Endothelial cell of umbilical vein (primary cell): ENCODE measurements at regions not wholly inside any gene's neighbourhood (a gene's known extent, or its start where the extent isn't known, plus 50 kb on each side); places are given as distances from the start of the nearest gene placed in this dataset.
"Not testable (repeated sequence)": the region's sequence is repeated elsewhere in the genome, so short reads cannot be mapped to it uniquely, and the experiment has no call there.

ENCODE experiments used
- BruUV-seq: library from RNA; stranded (reverse); fragments of 400-500 nt; replicated peaks from 2 replicates; lab custom pipeline; 2021; lab: Mats Ljungman, UMichigan
- CTCF ChIA-PET: fragments of 300-600, 350-600 bp; sonication (Branson Sonifier 250); formaldehyde crosslinking; loops from one replicate; lab custom pipeline; 2021; ENCODE audit warnings: antibody characterized with exemption, inconsistent platforms; lab: Charles Lee
- POLR2A ChIA-PET: fragments of 300-600, 350-600 bp; sonication (Branson Sonifier 250); formaldehyde crosslinking; loops from one replicate; lab custom pipeline; 2021; ENCODE audit warnings: antibody characterized with exemption, inconsistent platforms; lab: Charles Lee
- DNase-seq: peaks from one replicate; pipeline ENCODE4 v3.0.0-alpha.2; 2011; ENCODE audit warnings: low read depth, low spot score
- FAIRE-seq: peaks from 2 replicates; lab custom pipeline; 2011; peaks lifted over from hg19 to GRCh38; lab: Jason Lieb, UNC
- H2AFZ ChIP-seq: 2 replicates; pipeline ENCODE4 v1.6.0; 2012; ENCODE audit warnings: low read depth, low read length, control low read depth, inconsistent platforms
- H3K27ac ChIP-seq: 2 replicates; pipeline ENCODE4 v1.5.1; 2011; ENCODE audit warnings: low read depth, mild to moderate bottlenecking, control low read depth, low read length, moderate library complexity; ENCODE audit not compliant: insufficient read depth
- H3K27me3 ChIP-seq, 2 experiments: 2 replicates each; pipeline versions ENCODE4 v1.6.0 to v1.6.1; 2011; ENCODE audit warnings: low read length in 2 of 2, mixed read lengths in 1 of 2; ENCODE audit not compliant: control insufficient read depth in 2 of 2, insufficient read depth in 2 of 2
- H3K36me3 ChIP-seq, 2 experiments: 2 replicates in 1 of 2; 3 replicates in 1 of 2; pipeline ENCODE4 v1.5.1; 2011; ENCODE audit warnings: low read length in 2 of 2, mild to moderate bottlenecking in 1 of 2, moderate library complexity in 1 of 2; ENCODE audit not compliant: control insufficient read depth in 2 of 2, insufficient read depth in 2 of 2; ENCODE audit errors: extremely low read depth in 1 of 2
- H3K4me1 ChIP-seq: 3 replicates; pipeline ENCODE4 v1.5.1; 2011; ENCODE audit warnings: mild to moderate bottlenecking, low read length; ENCODE audit not compliant: control insufficient read depth, insufficient read depth; ENCODE audit errors: extremely low read depth
- H3K4me2 ChIP-seq: 2 replicates; pipeline ENCODE4 v1.6.1; 2011; ENCODE audit warnings: low read length, control low read depth, mixed read lengths; ENCODE audit not compliant: insufficient read depth
- H3K4me3 ChIP-seq, 3 experiments: fragments of 200-600 bp in 1 of 3; sonication (generic), shearing (Covaris generic) in 1 of 3; replicated peaks in 1 of 3; 2 replicates each; pipeline ENCODE4 v1.5.1; 2011 to 2016; ENCODE audit warnings: control low read depth in 3 of 3, low read length in 3 of 3, mild to moderate bottlenecking in 2 of 3, inconsistent platforms in 1 of 3, low read depth in 1 of 3, moderate library complexity in 1 of 3; ENCODE audit not compliant: insufficient read depth in 1 of 3
- H3K79me2 ChIP-seq: 2 replicates; pipeline ENCODE4 v1.6.0; 2012; ENCODE audit warnings: low read length, inconsistent platforms; ENCODE audit not compliant: control insufficient read depth, insufficient read depth
- H3K9ac ChIP-seq: replicated peaks from 2 replicates; pipeline ENCODE3; 2011; ENCODE audit warnings: low read length, control low read depth; ENCODE audit not compliant: insufficient read depth; ENCODE audit errors: extremely low read depth
- H3K9me1 ChIP-seq: replicated peaks from 3 replicates; pipeline ENCODE4 v1.6.0; 2011; ENCODE audit warnings: mild to moderate bottlenecking, low read length; ENCODE audit not compliant: control insufficient read depth, insufficient read depth; ENCODE audit errors: extremely low read depth
- H3K9me3 ChIP-seq: replicated peaks from 2 replicates; pipeline ENCODE4 v1.5.1; 2012; ENCODE audit warnings: low read length, inconsistent platforms; ENCODE audit not compliant: control insufficient read depth, insufficient read depth
- H4K20me1 ChIP-seq: replicated peaks from 2 replicates; pipeline ENCODE3; 2011; ENCODE audit warnings: mild to moderate bottlenecking, low read length; ENCODE audit not compliant: control insufficient read depth, insufficient read depth; ENCODE audit errors: extremely low read depth
- EZH2 ChIP-seq: IDR thresholded peaks from 2 replicates; pipeline ENCODE4 v1.6.1; 2012; ENCODE audit warnings: borderline replicate concordance, low read depth, mild to moderate bottlenecking, moderate library complexity, low read length, inconsistent platforms; ENCODE audit not compliant: severe bottlenecking
- GATA2 ChIP-seq: IDR thresholded peaks from 2 replicates; pipeline ENCODE4 v1.7.0; 2011; ENCODE audit warnings: low read depth, mild to moderate bottlenecking, moderate library complexity, mixed read lengths, low read length; ENCODE audit not compliant: insufficient read length, insufficient read depth
- MYC ChIP-seq: IDR thresholded peaks from one replicate; pipeline ENCODE4 v1.6.1; 2011; ENCODE audit warnings: mild to moderate bottlenecking, low read depth, low read length
- POLR2A ChIP-seq: IDR thresholded peaks from 2 replicates; pipeline ENCODE4 v1.6.1; 2012; ENCODE audit warnings: low read depth, mild to moderate bottlenecking, control low read depth, low read length
- POLR2AphosphoS5 ChIP-seq: IDR thresholded peaks from 2 replicates; pipeline ENCODE4 v1.6.1; 2012; ENCODE audit warnings: low read depth, mild to moderate bottlenecking, control low read depth, low read length, moderate library complexity; ENCODE audit not compliant: insufficient read depth
- dilution Hi-C: fragments of 300-500 bp; cut with MboI; formaldehyde crosslinking; loops from one replicate; pipeline ENCODE4 v1.15.0; 2019; ENCODE audit warnings: low sequenced_read_pairs; ENCODE audit not compliant: extremely low pct_ligation_motif_present
- intact Hi-C: fragments of 100-400 bp; cut with micrococcal nuclease; formaldehyde crosslinking; loops from one replicate; pipeline ENCODE4 v1.10.0; 2022
- TF ChIP-seq, protein P1 (sequence below): IDR thresholded peaks from 2 replicates; pipeline ENCODE4 v1.6.1; 2011; ENCODE audit not compliant: insufficient read depth, insufficient read length

DNA sequence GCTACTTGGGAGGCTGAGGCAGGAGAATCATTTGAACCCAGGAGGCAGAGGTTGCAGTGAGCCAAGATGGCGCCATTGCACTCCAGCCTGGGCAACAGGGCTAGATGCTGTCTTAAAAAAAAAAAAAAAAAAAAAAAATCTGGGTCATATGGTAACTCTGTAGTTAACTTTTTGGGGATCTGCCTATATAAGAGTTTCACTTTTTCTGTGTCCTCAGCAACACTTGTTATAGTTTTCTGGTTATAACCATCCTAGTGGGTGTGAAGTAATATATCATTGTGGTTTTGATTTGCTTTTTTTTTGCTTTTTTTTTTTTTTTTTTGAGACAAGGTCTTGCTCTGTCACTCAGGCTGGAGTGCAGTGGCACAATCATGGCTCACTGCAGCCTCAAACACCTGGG, 54.3 kb upstream of the SHB start:
- H3K27ac ChIP-seq, FAIRE-seq, H4K20me1 ChIP-seq, DNase-seq, H2AFZ ChIP-seq, intact Hi-C loops, H3K4me2 ChIP-seq, CTCF ChIA-PET, H3K79me2 ChIP-seq, dilution Hi-C loops, BruUV-seq, H3K9ac ChIP-seq, H3K9me3 ChIP-seq, H3K4me3 ChIP-seq, POLR2A ChIA-PET, H3K36me3 ChIP-seq, H3K9me1 ChIP-seq, H3K4me1 ChIP-seq: not testable (repeated sequence)
- peaks cover 11 to 14% of the 10 kb centered on the region in 2 experiments for H3K27me3 ChIP-seq

GRCh38 chr9:38120961-38121360, 51.9 kb upstream of the SHB start:
- H3K9me3 ChIP-seq: no peaks in the 10 kb centered on the region
- no peaks in the 10 kb centered on the region for H4K20me1 ChIP-seq
- TF ChIP-seq POLR2A (no peak), GATA2 (no peak), POLR2AphosphoS5 (no peak), EZH2 (no peak), MYC (no peak)
- TF ChIP-seq, protein P1, sequence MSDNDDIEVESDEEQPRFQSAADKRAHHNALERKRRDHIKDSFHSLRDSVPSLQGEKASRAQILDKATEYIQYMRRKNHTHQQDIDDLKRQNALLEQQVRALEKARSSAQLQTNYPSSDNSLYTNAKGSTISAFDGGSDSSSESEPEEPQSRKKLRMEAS: no peak
- H3K4me1 ChIP-seq: no peaks in the 10 kb centered on the region
- H3K27ac ChIP-seq: no peak overlapping the region
- no TSS peak for BruUV-seq
- dilution Hi-C loops (no loop called here), intact Hi-C loops (no loop called here)
- peaks cover 4 to 11% of the 10 kb centered on the region in 2 experiments for H3K27me3 ChIP-seq
- H3K4me3 ChIP-seq: no peak overlapping the region
- ChIA-PET CTCF (interaction anchor here (0.8 to 1.0 kb wide), 3 partner anchors 9 to 33 kb away, joined by 3 to 4 read pairs (median 4); no protein-coding TSS in a partner anchor), POLR2A (no interaction called here)
- H3K79me2 ChIP-seq: no peaks in the 10 kb centered on the region
- no peaks in the 10 kb centered on the region for H3K36me3 ChIP-seq
- no peak overlapping the region for H3K9ac ChIP-seq
- DNase-seq (no peak), FAIRE-seq (no peak)
- H3K9me1 ChIP-seq: no peaks in the 10 kb centered on the region
- H2AFZ ChIP-seq: no peak overlapping the region
- H3K4me2 ChIP-seq: no peak overlapping the region
